ENCODE measurements at regions not wholly inside any gene's neighbourhood (a gene's known extent, or its start where the extent isn't known, plus 50 kb on each side); places are given as distances from the start of the nearest gene placed in this dataset.

DNA sequence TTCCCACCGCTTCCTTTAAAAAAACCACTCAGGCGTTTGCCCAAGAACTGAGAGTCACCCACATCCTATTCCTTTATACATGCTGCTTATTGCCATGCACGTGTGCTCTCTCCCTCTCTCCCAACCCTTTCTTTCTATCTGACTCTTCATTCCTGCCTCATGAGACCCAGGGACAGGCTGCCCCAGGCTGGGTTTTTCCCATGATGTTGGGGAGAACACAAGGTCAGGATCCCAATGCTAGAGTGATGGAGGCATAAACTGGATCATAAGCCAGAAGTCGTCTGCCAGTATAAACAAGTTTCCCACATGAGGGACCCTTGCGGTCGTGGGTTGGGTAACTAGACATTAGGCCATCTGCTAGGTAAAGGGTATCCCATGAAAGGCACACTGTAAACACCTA lies 64.9 kb downstream of the CD2 start:
- DNase-seq = no peak
- Histone ChIP-seq H3K27ac (no peak overlapping the region), H3K27me3 (no peaks in the 10 kb centered on the region), H3K4me1 (peaks cover 6% of the 10 kb centered on the region), H3K36me3 (no peaks in the 10 kb centered on the region), H3K9me3 (replicated peaks) (no peaks in the 10 kb centered on the region), H3K4me3 (no peak overlapping the region)

DNA sequence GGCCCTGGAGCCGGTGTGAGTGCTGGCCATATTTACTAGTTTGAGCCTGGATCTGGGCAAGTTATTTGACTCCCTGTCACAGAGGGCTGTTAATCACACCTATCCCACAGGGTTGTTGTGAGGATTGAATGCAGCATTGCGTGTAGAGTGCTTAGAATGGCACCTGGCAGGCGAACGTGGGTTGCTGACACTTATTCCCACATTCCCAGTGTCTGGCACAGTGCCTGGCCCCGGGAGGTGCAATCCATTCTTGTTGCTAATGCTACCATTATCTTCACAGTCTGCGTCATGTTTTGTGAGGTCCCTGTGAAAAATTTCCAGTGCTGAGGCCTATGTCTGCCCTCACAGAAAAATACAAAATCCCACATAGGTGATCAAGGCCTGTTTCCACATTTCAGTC lies 66.1 kb downstream of the CD2 start:
- no peak overlapping the region for H3K27ac ChIP-seq
- no peak for DNase-seq
- H3K27me3 ChIP-seq = no peaks in the 10 kb centered on the region

DNA sequence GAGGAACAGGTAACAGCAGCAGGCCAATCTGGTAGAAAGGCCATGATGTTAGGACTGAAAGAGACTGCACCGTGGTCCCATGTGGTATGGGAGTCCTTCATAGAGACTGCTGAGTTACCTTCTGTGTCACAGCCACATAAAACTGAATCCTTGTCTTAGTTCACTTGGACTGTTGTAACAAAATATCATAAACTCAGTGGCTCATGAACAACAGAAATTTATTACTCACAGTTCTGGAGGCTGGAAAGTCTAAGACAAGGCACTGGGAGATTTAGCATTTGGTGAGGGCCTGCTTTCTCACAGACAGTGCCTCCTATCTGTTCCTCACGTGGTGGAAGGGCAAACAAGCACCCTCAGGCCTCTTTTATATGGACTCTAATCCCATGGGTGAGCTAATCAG lies 67.5 kb downstream of the CD2 start:
- H3K4me1 ChIP-seq = peaks cover 29% of the 10 kb centered on the region
- DNase-seq = no peak
- H3K36me3 ChIP-seq = no peaks in the 10 kb centered on the region
- no peaks in the 10 kb centered on the region for H3K9me3 ChIP-seq (replicated peaks)
- H3K27ac ChIP-seq = no peak overlapping the region
- no peaks in the 10 kb centered on the region for H3K27me3 ChIP-seq
- H3K4me3 ChIP-seq = no peak overlapping the region

More for the DNA sequence above, 66.1 kb downstream of the CD2 start:
- Histone ChIP-seq H3K4me1 (peaks cover 17% of the 10 kb centered on the region), H3K9me3 (replicated peaks) (no peaks in the 10 kb centered on the region), H3K4me3 (no peak overlapping the region), H3K36me3 (no peaks in the 10 kb centered on the region)

DNA sequence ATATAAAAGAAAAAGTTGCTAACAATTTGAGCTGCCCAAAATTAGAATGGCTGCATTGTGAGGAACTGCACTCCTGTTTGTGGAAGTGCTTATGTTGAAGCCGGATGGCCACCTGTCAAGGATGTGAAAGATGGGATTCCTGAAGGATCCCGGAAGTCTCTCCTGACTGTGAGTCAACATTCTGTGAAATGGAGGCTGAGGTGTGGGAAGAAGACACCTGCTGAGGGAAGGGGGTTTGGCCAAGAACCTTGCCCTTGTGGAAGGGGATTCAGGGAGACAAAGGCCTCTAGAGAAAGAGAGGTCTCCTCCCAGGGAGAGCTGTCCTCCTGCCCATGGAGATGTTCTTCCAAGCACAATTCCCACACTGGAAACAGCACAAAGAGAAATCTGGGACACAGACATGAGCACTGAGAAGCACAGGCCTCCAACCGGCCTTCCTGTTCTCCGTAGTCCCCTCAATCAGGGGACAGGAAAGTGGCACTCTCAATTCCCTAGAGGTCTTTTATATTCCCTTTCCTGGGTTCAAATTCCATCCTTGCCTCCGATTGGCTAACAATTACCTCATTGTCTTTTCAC lies 70.5 kb downstream of the CD2 start:
- DNase-seq = peak; percentile 51 to 68
- Histone ChIP-seq H3K36me3 (no peaks in the 10 kb centered on the region), H3K27ac (peak overlapping the region; percentile 94), H3K4me1 (peaks cover 37% of the 10 kb centered on the region), H3K4me3 (peak overlapping the region; percentile 25), H3K27me3 (no peaks in the 10 kb centered on the region), H3K9me3 (replicated peaks) (no peaks in the 10 kb centered on the region)

DNA sequence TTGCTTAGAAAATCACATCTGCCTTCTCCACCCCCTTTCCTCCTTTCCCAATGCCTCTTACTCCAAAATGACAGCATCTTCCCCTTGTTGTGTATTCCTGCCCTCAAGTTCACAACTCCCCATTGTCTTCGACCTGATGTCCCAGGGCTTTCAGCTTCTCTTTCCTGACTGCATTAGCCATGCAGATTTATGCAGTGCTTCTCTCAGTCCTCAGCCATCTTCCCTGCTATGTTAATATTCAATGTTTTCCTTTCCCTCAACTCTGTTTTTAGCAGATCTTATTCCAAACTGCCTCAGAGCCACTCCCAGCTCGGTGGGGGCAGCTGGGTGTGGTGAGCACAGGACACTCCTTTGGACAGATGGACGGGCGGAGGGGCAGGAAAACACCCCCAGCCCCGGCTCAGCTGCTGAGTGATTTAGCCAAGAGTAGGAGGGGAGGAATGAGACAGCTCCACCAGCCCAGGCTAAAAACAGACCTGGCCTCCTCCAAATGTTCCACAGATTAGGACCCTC lies 71.0 kb downstream of the CD2 start:
- DNase-seq = peak; percentile 93 to 94
- no peaks in the 10 kb centered on the region for H3K36me3 ChIP-seq
- peak overlapping the region; percentile 25 for H3K4me3 ChIP-seq
- peaks cover 37% of the 10 kb centered on the region for H3K4me1 ChIP-seq
- peak overlapping the region; percentile 94 for H3K27ac ChIP-seq
- H3K27me3 ChIP-seq = no peaks in the 10 kb centered on the region
- no peaks in the 10 kb centered on the region for H3K9me3 ChIP-seq (replicated peaks)

DNA sequence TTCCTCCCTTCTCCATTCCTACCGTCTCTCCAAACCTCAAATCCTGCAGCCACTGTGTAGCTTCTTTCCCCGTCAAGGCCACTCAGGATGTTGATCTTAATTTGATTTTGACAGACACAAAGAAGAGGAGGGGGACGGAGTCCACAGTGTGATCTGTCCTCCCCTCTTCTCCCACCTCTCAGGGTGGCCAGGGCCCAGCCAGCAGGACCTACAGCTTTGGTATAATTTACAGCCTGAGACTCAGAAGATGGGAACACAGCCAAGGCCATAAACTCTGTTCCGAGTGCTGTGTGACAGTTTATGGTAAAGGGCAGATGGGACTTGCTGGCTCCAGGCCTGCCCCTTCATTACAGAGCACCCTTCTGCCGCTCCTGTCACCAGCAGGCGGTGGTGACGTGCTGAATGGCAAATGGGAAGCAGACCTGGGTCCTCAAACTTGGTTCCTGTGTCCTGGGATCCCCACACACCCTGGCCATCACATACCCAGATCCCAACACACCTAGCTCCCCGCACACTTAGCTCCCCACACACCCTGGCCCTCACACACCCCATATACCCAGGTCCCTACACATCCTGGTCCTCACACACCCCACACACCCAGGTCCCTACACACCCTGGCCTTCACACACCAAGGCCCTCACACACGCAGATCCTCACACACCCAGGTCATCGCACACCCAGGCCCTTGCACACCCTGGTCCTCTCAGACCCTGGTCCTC lies 71.6 kb downstream of the CD2 start:
- H3K9me3 ChIP-seq (replicated peaks) = no peaks in the 10 kb centered on the region
- H3K4me3 ChIP-seq = peak overlapping the region; percentile 25
- peak overlapping the region; percentile 94 for H3K27ac ChIP-seq
- H3K36me3 ChIP-seq = no peaks in the 10 kb centered on the region
- H3K27me3 ChIP-seq = no peaks in the 10 kb centered on the region
- peaks cover 37% of the 10 kb centered on the region for H3K4me1 ChIP-seq
- DNase-seq = peak; percentile 85 to 94

DNA sequence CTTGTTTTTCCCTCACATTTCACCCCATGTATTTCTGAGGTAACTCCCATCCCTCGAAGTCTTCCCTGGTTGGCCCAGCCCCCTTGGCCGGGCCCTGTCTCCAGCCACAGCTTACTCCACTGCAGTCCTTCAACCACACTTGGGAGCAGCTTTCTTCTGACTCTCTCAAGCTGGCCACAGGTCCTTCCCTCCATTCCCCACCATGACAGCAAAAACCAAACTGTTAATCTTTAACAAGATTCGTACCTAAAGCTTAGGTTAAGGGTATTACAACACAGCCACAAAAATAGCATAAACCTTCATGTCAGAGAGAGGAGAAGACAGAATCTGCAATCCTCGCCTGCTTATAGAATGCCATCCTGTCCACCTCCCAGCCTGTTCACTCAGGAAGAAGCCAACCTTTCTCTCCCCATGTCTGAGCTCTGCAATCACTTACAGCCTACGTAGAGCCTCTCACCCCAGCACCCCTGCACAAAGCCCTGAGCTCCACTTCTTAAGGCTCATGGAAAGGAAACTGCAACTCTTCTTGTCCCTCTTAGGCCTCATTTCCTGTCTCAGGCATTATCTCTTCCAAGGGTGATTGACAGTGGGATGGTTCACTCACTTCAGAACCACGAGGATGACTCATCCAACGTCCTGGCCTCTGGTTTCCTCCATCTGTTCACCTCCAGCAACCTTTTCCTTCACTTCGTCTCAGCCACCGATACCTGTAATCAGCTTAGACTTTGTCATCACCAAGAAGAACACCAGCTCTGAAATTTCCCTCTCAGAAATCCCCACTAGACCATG lies 72.8 kb downstream of the CD2 start:
- Histone ChIP-seq H3K27me3 (no peaks in the 10 kb centered on the region), H3K9me3 (replicated peaks) (no peaks in the 10 kb centered on the region), H3K4me3 (no peak overlapping the region), H3K27ac (no peak overlapping the region; the same call in 1 of the 2 replicates), H3K36me3 (no peaks in the 10 kb centered on the region), H3K4me1 (peaks cover 37% of the 10 kb centered on the region)
- no peak for DNase-seq

DNA sequence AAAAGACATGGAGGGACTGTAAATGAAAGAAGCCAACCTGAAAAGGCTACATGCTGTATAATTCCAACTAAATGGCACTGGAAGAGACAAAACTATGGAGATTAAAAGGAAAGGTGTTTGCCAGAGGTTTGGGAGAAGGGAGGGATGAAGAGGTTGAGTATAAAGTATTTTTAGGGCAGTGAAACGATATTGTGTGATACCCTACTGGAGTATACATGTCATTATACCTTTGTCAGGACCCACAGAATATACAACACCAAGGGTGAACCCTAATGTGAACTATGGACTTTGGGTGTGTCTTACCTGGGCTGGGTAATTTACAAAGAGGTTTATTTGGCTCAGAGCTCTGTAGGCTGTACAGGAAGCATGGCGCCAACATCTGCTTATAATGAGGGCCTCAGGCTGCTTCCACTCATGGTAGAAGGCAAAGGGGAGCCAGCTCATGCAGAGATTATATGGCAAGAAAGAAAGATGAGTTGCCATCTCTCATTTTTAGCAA lies 73.4 kb downstream of the CD2 start:
- Histone ChIP-seq H3K9me3 (replicated peaks) (no peaks in the 10 kb centered on the region), H3K27ac (no peak overlapping the region), H3K4me1 (peaks cover 40% of the 10 kb centered on the region), H3K27me3 (no peaks in the 10 kb centered on the region), H3K36me3 (no peaks in the 10 kb centered on the region), H3K4me3 (no peak overlapping the region)
- DNase-seq = no peak

DNA sequence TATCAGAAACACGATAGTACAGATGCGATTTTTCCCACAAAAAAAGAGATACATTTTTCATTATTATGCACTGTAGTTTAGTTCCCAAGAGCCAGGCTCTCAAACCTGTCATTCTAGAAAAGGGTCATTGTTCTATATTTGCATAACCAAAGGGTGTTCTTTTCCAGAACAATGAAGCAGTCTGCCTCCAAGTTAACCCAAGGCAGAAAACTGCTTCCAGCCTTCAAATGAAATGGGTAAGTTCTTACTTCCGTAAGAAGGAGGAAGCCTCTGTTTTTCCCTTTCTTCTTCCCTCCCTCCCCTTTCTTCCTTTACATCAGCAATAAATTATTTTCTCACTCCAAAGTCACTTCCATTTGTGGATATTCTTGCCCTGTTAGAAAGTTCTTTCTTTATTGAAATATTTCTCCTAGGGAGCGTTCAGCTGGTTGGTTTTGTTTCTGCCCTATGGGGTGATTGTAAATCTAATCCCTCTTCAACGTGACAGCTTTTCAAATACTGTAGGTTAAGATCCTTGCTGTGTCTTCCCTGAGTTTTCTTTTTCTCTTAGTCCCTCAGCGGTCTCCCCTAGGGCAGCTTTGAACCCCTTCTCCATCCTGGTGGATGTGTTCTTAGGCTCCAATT lies 77.3 kb upstream of the PTGFRN start:
- no peak overlapping the region for H3K27ac ChIP-seq
- H3K27me3 ChIP-seq = no peaks in the 10 kb centered on the region
- no peaks in the 10 kb centered on the region for H3K36me3 ChIP-seq
- H3K4me3 ChIP-seq = no peak overlapping the region
- H3K4me1 ChIP-seq = peaks cover 28% of the 10 kb centered on the region
- H3K9me3 ChIP-seq (replicated peaks) = no peaks in the 10 kb centered on the region; the same call in 1 of the 2 replicates
- DNase-seq = no peak

DNA sequence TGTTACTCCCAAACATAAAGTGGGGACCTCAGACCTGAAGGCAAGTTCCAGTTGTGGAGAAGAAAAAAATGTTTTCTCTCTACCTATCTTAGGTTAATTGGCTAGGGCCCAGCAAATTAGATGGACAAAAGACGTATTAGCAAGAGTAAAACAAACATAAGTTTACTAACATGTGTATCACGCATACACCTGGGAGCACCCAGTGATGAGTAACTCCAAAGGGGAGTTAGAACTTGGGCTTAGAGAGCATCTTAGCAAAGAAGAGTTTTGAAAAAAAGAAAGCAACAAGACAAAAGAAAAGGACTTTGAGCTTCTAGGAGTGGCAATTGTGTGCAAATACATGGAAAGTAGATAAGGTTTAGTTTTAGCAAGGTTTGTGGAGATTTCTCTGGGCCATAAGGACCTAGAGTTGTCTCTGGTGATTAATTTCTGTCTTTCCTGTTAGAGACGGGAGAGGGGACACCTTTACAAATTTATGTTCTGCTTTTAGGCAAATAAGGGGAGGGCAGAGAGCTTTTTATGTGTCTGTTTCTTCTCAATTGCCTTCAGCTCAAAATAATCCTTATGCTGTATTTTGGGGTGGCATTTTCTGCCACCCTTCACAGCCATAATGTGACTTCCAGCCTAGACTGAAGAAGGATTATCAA lies 76.7 kb upstream of the PTGFRN start:
- no peak for DNase-seq
- Histone ChIP-seq H3K4me3 (no peak overlapping the region), H3K27ac (no peak overlapping the region; the same call in 1 of the 2 replicates)

DNA sequence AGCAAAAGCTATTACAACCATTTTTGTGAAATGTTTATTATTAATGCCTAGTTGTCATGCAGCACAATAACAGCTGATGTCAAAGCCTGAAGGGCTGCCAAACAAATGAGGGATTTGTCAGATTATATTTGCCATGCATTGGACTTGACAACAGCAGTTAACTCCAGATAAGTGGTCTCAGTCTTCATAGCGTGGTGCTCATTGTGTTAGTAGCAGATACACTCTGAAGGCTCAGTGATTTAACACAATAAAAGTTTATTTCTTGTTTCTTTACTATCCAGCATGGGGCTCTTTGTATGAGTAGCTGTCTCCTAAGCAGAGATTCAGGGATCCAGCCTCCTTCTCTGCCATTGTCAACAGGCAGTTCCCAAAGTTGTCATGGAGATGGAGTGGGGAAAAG lies 76.0 kb upstream of the PTGFRN start:
- Histone ChIP-seq H3K9me3 (replicated peaks) (no peaks in the 10 kb centered on the region; the same call in 1 of the 2 replicates), H3K27ac (peak overlapping the region; percentile 29; the same call in 1 of the 2 replicates), H3K4me1 (peaks cover 27% of the 10 kb centered on the region), H3K36me3 (no peaks in the 10 kb centered on the region), H3K27me3 (no peaks in the 10 kb centered on the region), H3K4me3 (no peak overlapping the region)
- no peak for DNase-seq

More for the DNA sequence above, 76.7 kb upstream of the PTGFRN start:
- Histone ChIP-seq H3K4me1 (peaks cover 27% of the 10 kb centered on the region), H3K9me3 (replicated peaks) (no peaks in the 10 kb centered on the region; the same call in 1 of the 2 replicates), H3K36me3 (no peaks in the 10 kb centered on the region), H3K27me3 (no peaks in the 10 kb centered on the region)

DNA sequence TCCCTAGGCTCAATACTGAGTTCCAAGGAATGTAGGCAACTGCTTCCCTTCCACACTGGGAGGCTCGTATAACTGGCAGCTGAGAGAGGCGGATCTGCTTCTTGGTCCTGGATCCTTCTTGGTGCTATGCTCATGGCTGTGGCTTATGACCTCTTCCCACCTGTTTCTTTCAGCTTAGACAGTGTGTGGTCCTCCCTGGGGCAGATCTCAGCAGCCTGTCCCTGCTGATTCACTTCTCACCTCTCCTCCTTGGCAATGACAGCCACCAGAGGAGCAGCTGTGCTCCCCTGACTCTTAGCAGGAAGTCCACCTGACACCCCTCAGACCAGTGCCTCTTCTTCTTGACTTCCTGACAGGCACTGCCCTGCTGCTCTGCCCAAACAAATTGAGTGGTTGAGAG lies 75.1 kb upstream of the PTGFRN start:
- H3K27ac ChIP-seq = peak overlapping the region; percentile 29; the same call in 1 of the 2 replicates
- H3K36me3 ChIP-seq = no peaks in the 10 kb centered on the region
- no peaks in the 10 kb centered on the region; the same call in 1 of the 2 replicates for H3K9me3 ChIP-seq (replicated peaks)
- H3K4me1 ChIP-seq = peaks cover 27% of the 10 kb centered on the region
- peak; percentile 84 to 91 for DNase-seq
- H3K27me3 ChIP-seq = no peaks in the 10 kb centered on the region
- no peak overlapping the region for H3K4me3 ChIP-seq

DNA sequence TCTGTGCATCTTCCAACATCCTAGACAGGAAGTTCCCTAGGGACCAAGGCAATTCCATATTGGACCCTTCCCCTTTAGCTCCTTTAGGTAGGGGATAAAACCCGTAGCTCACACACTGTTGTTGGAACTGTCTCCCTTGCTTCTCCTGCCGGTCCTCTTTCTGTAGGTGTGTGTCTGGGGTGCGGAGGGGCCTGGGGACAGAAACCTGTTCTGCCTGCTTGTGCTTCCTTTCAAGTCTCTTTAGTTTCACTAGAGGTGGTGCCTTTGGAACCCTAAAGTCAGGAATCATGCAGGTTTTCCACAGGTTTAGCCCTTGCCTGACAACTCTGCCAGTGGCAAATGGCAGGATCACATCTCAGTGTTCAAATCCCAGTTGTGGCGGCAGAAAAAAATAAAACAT lies 74.6 kb upstream of the PTGFRN start:
- DNase-seq = no peak
- H3K4me1 ChIP-seq = peaks cover 27% of the 10 kb centered on the region
- H3K27ac ChIP-seq = no peak overlapping the region
- H3K9me3 ChIP-seq (replicated peaks) = no peaks in the 10 kb centered on the region; the same call in 1 of the 2 replicates
- no peak overlapping the region for H3K4me3 ChIP-seq
- no peaks in the 10 kb centered on the region for H3K36me3 ChIP-seq
- no peaks in the 10 kb centered on the region for H3K27me3 ChIP-seq

DNA sequence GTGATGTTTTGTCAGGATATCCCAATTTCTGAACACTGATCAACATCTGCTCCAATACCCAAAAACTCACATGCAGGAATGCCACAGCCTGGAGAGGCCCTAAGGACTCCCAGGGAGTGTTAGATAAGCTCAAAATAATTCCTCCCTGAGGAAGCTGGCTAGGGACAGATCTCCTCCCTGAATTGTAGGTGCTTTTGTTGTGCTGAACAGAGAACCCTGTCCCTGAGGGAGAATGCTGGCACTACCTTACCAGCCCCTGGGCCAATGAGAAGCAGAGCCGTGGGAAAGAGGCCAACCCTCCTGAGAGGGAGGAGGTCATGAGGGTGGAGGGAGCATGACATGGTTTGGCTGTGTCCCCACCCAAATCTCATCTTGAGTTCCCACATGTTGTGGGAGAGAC lies 73.6 kb upstream of the PTGFRN start:
- H3K27me3 ChIP-seq = no peaks in the 10 kb centered on the region
- H3K36me3 ChIP-seq = no peaks in the 10 kb centered on the region
- no peaks in the 10 kb centered on the region; the same call in 1 of the 2 replicates for H3K9me3 ChIP-seq (replicated peaks)
- H3K4me3 ChIP-seq = no peak overlapping the region
- peaks cover 27% of the 10 kb centered on the region for H3K4me1 ChIP-seq
- no peak overlapping the region for H3K27ac ChIP-seq
- no peak for DNase-seq
